ENCODE measurements at regions not wholly inside any gene's neighbourhood (a gene's known extent, or its start where the extent isn't known, plus 50 kb on each side); places are given as distances from the start of the nearest gene placed in this dataset.

DNA sequence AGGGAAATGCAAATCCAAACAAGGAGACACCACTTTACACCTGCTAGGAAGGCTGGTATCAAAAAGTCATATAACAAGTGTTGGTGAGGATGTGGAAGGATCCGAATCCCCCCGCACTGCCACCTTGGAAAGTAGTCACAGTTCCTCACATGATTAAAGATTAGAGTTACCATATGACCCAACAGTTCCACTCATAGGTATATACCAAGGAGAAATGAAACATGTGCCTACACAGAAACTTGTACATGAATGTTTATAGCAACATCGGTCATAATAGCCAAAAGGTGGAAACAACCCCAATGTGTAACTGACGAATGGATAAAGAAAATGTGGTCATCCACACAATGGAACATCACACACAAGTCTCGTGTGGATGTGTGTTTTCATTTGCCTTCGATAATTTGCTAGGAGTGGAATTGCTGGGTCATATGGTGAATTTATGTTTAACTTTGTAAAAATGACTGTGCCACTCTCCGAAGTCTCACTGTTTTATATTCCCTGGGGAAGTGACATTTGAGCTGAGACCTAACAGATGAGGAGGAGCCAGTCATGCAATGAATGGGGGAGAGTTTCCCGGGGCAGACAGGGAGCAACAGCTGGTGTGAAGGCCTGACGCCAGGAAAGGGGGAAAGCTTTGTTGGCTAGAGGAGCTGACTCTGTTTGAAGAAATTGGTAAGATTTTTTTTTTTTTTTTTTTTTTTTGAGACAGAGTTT, 125.9 kb upstream of the MLN start:
- TF ChIP-seq ZNF396 (CRISPR knock-in tag; IDR thresholded peaks at IDR 0.05; ENCODE audit: borderline replicate concordance) (no peak), ZNF281 (CRISPR knock-in tag; IDR thresholded peaks at IDR 0.05) (no peak), CREB1 (CRISPR knock-in tag; IDR thresholded peaks at IDR 0.05) (no peak), FOXP1 (CRISPR knock-in tag; IDR thresholded peaks at IDR 0.05; ENCODE audit: borderline replicate concordance) (no peak), ZNF423 (CRISPR knock-in tag; IDR thresholded peaks at IDR 0.05) (no peak)
- TF ChIP-seq, protein P1, sequence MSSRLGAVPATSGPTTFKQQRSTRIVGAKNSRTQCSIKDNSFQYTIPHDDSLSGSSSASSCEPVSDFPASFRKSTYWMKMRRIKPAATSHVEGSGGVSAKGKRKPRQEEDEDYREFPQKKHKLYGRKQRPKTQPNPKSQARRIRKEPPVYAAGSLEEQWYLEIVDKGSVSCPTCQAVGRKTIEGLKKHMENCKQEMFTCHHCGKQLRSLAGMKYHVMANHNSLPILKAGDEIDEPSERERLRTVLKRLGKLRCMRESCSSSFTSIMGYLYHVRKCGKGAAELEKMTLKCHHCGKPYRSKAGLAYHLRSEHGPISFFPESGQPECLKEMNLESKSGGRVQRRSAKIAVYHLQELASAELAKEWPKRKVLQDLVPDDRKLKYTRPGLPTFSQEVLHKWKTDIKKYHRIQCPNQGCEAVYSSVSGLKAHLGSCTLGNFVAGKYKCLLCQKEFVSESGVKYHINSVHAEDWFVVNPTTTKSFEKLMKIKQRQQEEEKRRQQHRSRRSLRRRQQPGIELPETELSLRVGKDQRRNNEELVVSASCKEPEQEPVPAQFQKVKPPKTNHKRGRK (CRISPR knock-in tag; IDR thresholded peaks at IDR 0.05; ENCODE audit: borderline replicate concordance), result no peak
- H3K9me3 Mint-ChIP-seq, result peaks cover 16% of the 10 kb centered on the region
- no peak for ATAC-seq
- no peak for DNase-seq (ENCODE audit: low spot score)
- H3K4me1 Mint-ChIP-seq, result peaks cover 22% of the 10 kb centered on the region
- no peak overlapping the region for H3K27ac Mint-ChIP-seq
- ChIA-PET CTCF (interaction anchor here (0.6 to 0.8 kb wide), 5 partner anchors 10 to 229 kb away, joined by 3 to 4 read pairs (median 3); no protein-coding TSS in a partner anchor), POLR2A (interaction anchor here (0.9 kb wide), 1 partner anchor 96 kb away, joined by 5 read pairs; no protein-coding TSS in a partner anchor)
- peaks cover 4% of the 10 kb centered on the region for H3K36me3 Mint-ChIP-seq
- H3K27me3 Mint-ChIP-seq (ENCODE audit: low read depth), result peaks cover 11% of the 10 kb centered on the region; the same call in 1 of the 2 replicates
- H3K4me3 Mint-ChIP-seq, result no peak overlapping the region

- Mint-ChIP-seq H3K36me3 (peaks cover 4% of the 10 kb centered on the region), H3K9me3 (peaks cover 16% of the 10 kb centered on the region), H3K4me1 (peaks cover 18% of the 10 kb centered on the region), H3K27ac (no peak overlapping the region), H3K27me3 (ENCODE audit: low read depth) (peaks cover 11% of the 10 kb centered on the region; the same call in 1 of the 2 replicates), H3K4me3 (no peak overlapping the region)
- no peak for DNase-seq (ENCODE audit: low spot score)
- POLR2A ChIA-PET, result interaction anchor here (0.6 to 1.0 kb wide), 2 partner anchors 24 to 55 kb away, joined by 3 read pairs; no protein-coding TSS in a partner anchor
- CTCF ChIA-PET, result interaction anchor here (0.8 to 2.0 kb wide), 10 partner anchors 32 to 269 kb away, joined by 3 to 15 read pairs (median 6); no protein-coding TSS in a partner anchor
- no peak for ATAC-seq
- no peak for TF ChIP-seq MAX (CRISPR knock-in tag; IDR thresholded peaks at IDR 0.05)
- no peak for TF ChIP-seq FOXK1 (CRISPR knock-in tag; IDR thresholded peaks at IDR 0.05)
- no peak for TF ChIP-seq ATF2 (CRISPR knock-in tag; IDR thresholded peaks at IDR 0.05; ENCODE audit: borderline replicate concordance, low read depth)
- TF ChIP-seq, protein P2, sequence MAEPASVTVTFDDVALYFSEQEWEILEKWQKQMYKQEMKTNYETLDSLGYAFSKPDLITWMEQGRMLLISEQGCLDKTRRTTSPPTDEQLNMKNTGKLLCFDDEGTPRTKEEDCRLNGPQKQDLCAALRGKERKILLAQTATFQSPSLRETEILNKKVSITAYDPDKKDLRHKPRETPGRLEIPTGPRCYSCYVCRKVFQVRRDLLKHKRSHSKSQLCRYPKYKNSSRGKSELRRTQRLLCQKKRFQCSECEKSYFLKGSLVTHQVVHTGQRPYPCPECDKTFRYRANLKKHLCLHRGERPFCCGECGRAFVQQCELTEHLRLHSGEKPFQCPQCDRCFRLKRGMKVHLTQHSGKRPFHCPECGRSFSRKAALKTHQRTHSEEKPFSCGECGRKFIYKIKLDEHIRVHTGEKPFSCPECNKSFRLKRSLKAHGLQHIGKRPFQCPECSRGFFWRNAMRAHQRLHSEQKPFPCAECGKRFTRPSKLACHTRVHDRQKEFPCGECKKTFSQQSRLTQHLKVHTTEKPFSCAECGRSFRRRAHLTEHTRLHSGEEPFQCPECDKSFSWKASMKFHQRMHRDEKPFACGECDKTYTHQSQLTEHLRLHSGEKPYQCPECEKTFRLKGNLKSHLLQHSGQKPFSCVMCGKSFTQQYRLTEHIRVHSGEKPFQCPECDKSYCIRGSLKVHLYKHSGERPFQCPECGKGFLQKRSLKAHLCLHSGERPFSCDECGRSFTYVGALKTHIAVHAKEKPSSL (CRISPR knock-in tag; conservative IDR thresholded peaks at IDR 0.05), result no peak
- TF ChIP-seq, protein P3, sequence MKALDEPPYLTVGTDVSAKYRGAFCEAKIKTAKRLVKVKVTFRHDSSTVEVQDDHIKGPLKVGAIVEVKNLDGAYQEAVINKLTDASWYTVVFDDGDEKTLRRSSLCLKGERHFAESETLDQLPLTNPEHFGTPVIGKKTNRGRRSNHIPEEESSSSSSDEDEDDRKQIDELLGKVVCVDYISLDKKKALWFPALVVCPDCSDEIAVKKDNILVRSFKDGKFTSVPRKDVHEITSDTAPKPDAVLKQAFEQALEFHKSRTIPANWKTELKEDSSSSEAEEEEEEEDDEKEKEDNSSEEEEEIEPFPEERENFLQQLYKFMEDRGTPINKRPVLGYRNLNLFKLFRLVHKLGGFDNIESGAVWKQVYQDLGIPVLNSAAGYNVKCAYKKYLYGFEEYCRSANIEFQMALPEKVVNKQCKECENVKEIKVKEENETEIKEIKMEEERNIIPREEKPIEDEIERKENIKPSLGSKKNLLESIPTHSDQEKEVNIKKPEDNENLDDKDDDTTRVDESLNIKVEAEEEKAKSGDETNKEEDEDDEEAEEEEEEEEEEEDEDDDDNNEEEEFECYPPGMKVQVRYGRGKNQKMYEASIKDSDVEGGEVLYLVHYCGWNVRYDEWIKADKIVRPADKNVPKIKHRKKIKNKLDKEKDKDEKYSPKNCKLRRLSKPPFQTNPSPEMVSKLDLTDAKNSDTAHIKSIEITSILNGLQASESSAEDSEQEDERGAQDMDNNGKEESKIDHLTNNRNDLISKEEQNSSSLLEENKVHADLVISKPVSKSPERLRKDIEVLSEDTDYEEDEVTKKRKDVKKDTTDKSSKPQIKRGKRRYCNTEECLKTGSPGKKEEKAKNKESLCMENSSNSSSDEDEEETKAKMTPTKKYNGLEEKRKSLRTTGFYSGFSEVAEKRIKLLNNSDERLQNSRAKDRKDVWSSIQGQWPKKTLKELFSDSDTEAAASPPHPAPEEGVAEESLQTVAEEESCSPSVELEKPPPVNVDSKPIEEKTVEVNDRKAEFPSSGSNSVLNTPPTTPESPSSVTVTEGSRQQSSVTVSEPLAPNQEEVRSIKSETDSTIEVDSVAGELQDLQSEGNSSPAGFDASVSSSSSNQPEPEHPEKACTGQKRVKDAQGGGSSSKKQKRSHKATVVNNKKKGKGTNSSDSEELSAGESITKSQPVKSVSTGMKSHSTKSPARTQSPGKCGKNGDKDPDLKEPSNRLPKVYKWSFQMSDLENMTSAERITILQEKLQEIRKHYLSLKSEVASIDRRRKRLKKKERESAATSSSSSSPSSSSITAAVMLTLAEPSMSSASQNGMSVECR (CRISPR knock-in tag; IDR thresholded peaks at IDR 0.05; ENCODE audit: borderline replicate concordance), result no peak
- TF ChIP-seq TCF7 (CRISPR knock-in tag; IDR thresholded peaks at IDR 0.05; ENCODE audit: low read depth), result no peak
- TF ChIP-seq OVOL2 (CRISPR knock-in tag; IDR thresholded peaks at IDR 0.05; ENCODE audit: borderline replicate concordance), result no peak
- no peak for TF ChIP-seq PRDM15 (CRISPR knock-in tag; IDR thresholded peaks at IDR 0.05)
Measured at GRCh38 chr6:33927616-33928015, 123.8 kb upstream of the MLN start.
